ENCODE measurements at regions not wholly inside any gene's neighbourhood (a gene's known extent, or its start where the extent isn't known, plus 50 kb on each side); places are given as distances from the start of the nearest gene placed in this dataset.

GRCh38 chr21:15495965-15496364 lies 233.8 kb upstream of the USP25 start:
- Histone ChIP-seq H3K4me1 (ENCODE audit: control insufficient read depth in 2 of 3, insufficient read depth in 2 of 3, low read depth in 1 of 3, low read length in 3 of 3) (no peaks in the 10 kb centered on the region), H3K9me3 (ENCODE audit: control insufficient read depth in 2 of 3, insufficient read depth in 1 of 3, low read length in 3 of 3) (no peaks in the 10 kb centered on the region), H3K27ac (ENCODE audit: low read depth in 2 of 2, low read length in 2 of 2) (no peak overlapping the region), H3K36me3 (ENCODE audit: control insufficient read depth in 2 of 3, insufficient read depth in 3 of 3, low read length in 3 of 3) (no peaks in the 10 kb centered on the region), H3K9ac (ENCODE audit: low read length in 3 of 3) (no peak overlapping the region), H3K27me3 (ENCODE audit: control insufficient read depth, insufficient read depth, low read length) (no peaks in the 10 kb centered on the region), H3K4me3 (ENCODE audit: low read length in 3 of 3) (no peak overlapping the region)
- FAIRE-seq (no peak), DNase-seq (no peak)
- no peak for TF ChIP-seq CTCF (IDR thresholded peaks at IDR 0.05; ENCODE audit: borderline replicate concordance, extremely low read depth, insufficient read depth)
- intact Hi-C loops (cut with DNase I), result no loop called here

- intact Hi-C loops (cut with DNase I), result no loop called here
- Histone ChIP-seq H3K27ac (ENCODE audit: low read depth in 2 of 2, low read length in 2 of 2) (no peak overlapping the region), H3K27me3 (ENCODE audit: control insufficient read depth, insufficient read depth, low read length) (no peaks in the 10 kb centered on the region), H3K36me3 (ENCODE audit: control insufficient read depth in 2 of 3, insufficient read depth in 3 of 3, low read length in 3 of 3) (no peaks in the 10 kb centered on the region), H3K4me1 (ENCODE audit: control insufficient read depth in 2 of 3, insufficient read depth in 2 of 3, low read depth in 1 of 3, low read length in 3 of 3) (no peaks in the 10 kb centered on the region), H3K4me3 (ENCODE audit: low read length in 3 of 3) (no peak overlapping the region), H3K9me3 (ENCODE audit: control insufficient read depth in 2 of 3, insufficient read depth in 1 of 3, low read length in 3 of 3) (no peaks in the 10 kb centered on the region), H3K9ac (ENCODE audit: low read length in 3 of 3) (no peak overlapping the region)
- TF ChIP-seq CTCF (IDR thresholded peaks at IDR 0.05; ENCODE audit: borderline replicate concordance, extremely low read depth, insufficient read depth), result no peak
- no peak for DNase-seq
- FAIRE-seq, result no peak
Measured at GRCh38 chr21:15496911-15497310, 232.9 kb upstream of the USP25 start.

- Histone ChIP-seq H3K27me3 (ENCODE audit: control insufficient read depth, insufficient read depth, low read length) (no peaks in the 10 kb centered on the region), H3K27ac (ENCODE audit: low read depth in 2 of 2, low read length in 2 of 2) (no peak overlapping the region), H3K9ac (ENCODE audit: low read length in 3 of 3) (no peak overlapping the region), H3K36me3 (ENCODE audit: control insufficient read depth in 2 of 3, insufficient read depth in 3 of 3, low read length in 3 of 3) (no peaks in the 10 kb centered on the region), H3K4me1 (ENCODE audit: control insufficient read depth in 2 of 3, insufficient read depth in 2 of 3, low read depth in 1 of 3, low read length in 3 of 3) (no peaks in the 10 kb centered on the region), H3K4me3 (ENCODE audit: low read length in 3 of 3) (no peak overlapping the region), H3K9me3 (ENCODE audit: control insufficient read depth in 2 of 3, insufficient read depth in 1 of 3, low read length in 3 of 3) (no peaks in the 10 kb centered on the region)
- FAIRE-seq (no peak), DNase-seq (no peak)
- TF ChIP-seq CTCF (IDR thresholded peaks at IDR 0.05; ENCODE audit: borderline replicate concordance, extremely low read depth, insufficient read depth), result no peak
- intact Hi-C loops (cut with DNase I), result no loop called here
Measured at GRCh38 chr21:15498455-15498854, 231.3 kb upstream of the USP25 start.

GRCh38 chr21:15506086-15506485 lies 223.7 kb upstream of the USP25 start:
- H3K4me3 ChIP-seq (ENCODE audit: low read length in 3 of 3), result no peak overlapping the region
- no peaks in the 10 kb centered on the region for H3K4me1 ChIP-seq (ENCODE audit: control insufficient read depth in 2 of 3, insufficient read depth in 2 of 3, low read depth in 1 of 3, low read length in 3 of 3)
- H3K27me3 ChIP-seq (ENCODE audit: control insufficient read depth, insufficient read depth, low read length), result no peaks in the 10 kb centered on the region
- TF ChIP-seq CTCF (IDR thresholded peaks at IDR 0.05; ENCODE audit: borderline replicate concordance, extremely low read depth, insufficient read depth), result no peak
- no peak overlapping the region for H3K27ac ChIP-seq (ENCODE audit: low read depth in 2 of 2, low read length in 2 of 2)
- no peak for FAIRE-seq
- intact Hi-C loops (cut with DNase I), result no loop called here
- H3K9me3 ChIP-seq (ENCODE audit: control insufficient read depth in 2 of 3, insufficient read depth in 1 of 3, low read length in 3 of 3), result no peaks in the 10 kb centered on the region
- DNase-seq, result no peak
- no peak overlapping the region for H3K9ac ChIP-seq (ENCODE audit: low read length in 3 of 3)
- H3K36me3 ChIP-seq (ENCODE audit: control insufficient read depth in 2 of 3, insufficient read depth in 3 of 3, low read length in 3 of 3), result no peaks in the 10 kb centered on the region

Data from kidney (tissue), 13 donors.